ENCODE measurements at regions not wholly inside any gene's neighbourhood (a gene's known extent, or its start where the extent isn't known, plus 50 kb on each side); places are given as distances from the start of the nearest gene placed in this dataset.

- H3K36me3 ChIP-seq, result no peaks in the 10 kb centered on the region
- H3K4me1 ChIP-seq, result no peaks in the 10 kb centered on the region
- H3K27me3 ChIP-seq, result no peaks in the 10 kb centered on the region
- DNase-seq (ENCODE audit: low spot score in 2 of 2), result no peak
- H3K4me3 ChIP-seq, result no peak overlapping the region
- 89% methylated on average over 3 of the region's 3 CpGs for WGBS
- H3K27ac ChIP-seq, result peak overlapping the region; percentile 33
- no peaks in the 10 kb centered on the region for H3K9me3 ChIP-seq
- TF ChIP-seq CTCF (IDR thresholded peaks at IDR 0.05) (no peak), POLR2AphosphoS5 (IDR thresholded peaks at IDR 0.05) (no peak), EP300 (IDR thresholded peaks at IDR 0.05) (no peak), POLR2A (IDR thresholded peaks at IDR 0.05) (no peak)
Measured at GRCh38 chr15:48016865-48017264, 103.9 kb upstream of the SLC24A5 start.

- DNase-seq (ENCODE audit: low spot score in 2 of 2), result no peak
- Histone ChIP-seq H3K36me3 (no peaks in the 10 kb centered on the region), H3K4me1 (no peaks in the 10 kb centered on the region), H3K4me3 (no peak overlapping the region), H3K27me3 (no peaks in the 10 kb centered on the region), H3K9me3 (no peaks in the 10 kb centered on the region), H3K27ac (peak overlapping the region; percentile 48)
- TF ChIP-seq POLR2AphosphoS5 (IDR thresholded peaks at IDR 0.05) (peak in 1 of 3 donors; percentile 75), EP300 (IDR thresholded peaks at IDR 0.05) (no peak), CTCF (IDR thresholded peaks at IDR 0.05) (no peak)
- 54% methylated on average over 3 of the region's 3 CpGs for WGBS
Measured at GRCh38 chr15:48017747-48018146, 103.0 kb upstream of the SLC24A5 start.

GRCh38 chr15:48020166-48020565, 100.6 kb upstream of the SLC24A5 start:
- Histone ChIP-seq H3K9me3 (no peaks in the 10 kb centered on the region), H3K4me1 (no peaks in the 10 kb centered on the region), H3K27ac (no peak overlapping the region), H3K27me3 (no peaks in the 10 kb centered on the region), H3K36me3 (no peaks in the 10 kb centered on the region), H3K4me3 (no peak overlapping the region)
- DNase-seq (ENCODE audit: low spot score in 2 of 2), result no peak
- 68% methylated on average over 6 of the region's 6 CpGs for WGBS
- TF ChIP-seq CTCF (IDR thresholded peaks at IDR 0.05) (no peak), POLR2A (IDR thresholded peaks at IDR 0.05) (no peak), POLR2AphosphoS5 (IDR thresholded peaks at IDR 0.05) (no peak)

GRCh38 chr15:48021336-48022086, 99.3 kb upstream of the SLC24A5 start:
- 80% methylated on average over 6 of the region's 6 CpGs for WGBS

GRCh38 chr15:48025118-48025517, 95.7 kb upstream of the SLC24A5 start:
- Histone ChIP-seq H3K4me3 (no peak overlapping the region), H3K27me3 (no peaks in the 10 kb centered on the region), H3K9me3 (no peaks in the 10 kb centered on the region), H3K27ac (no peak overlapping the region), H3K4me1 (no peaks in the 10 kb centered on the region), H3K36me3 (no peaks in the 10 kb centered on the region)
- TF ChIP-seq CTCF (IDR thresholded peaks at IDR 0.05), result no peak
- TF ChIP-seq EP300 (IDR thresholded peaks at IDR 0.05), result no peak
- no peak for TF ChIP-seq POLR2A (IDR thresholded peaks at IDR 0.05)
- no peak for TF ChIP-seq POLR2AphosphoS5 (IDR thresholded peaks at IDR 0.05)
- DNase-seq (ENCODE audit: low spot score in 2 of 2), result no peak
- 76% methylated on average over 1 of the region's 1 CpG for WGBS

More at GRCh38 chr15:48021336-48022086, 99.3 kb upstream of the SLC24A5 start:
- Histone ChIP-seq H3K4me1 (no peaks in the 10 kb centered on the region), H3K27ac (no peak overlapping the region), H3K9me3 (no peaks in the 10 kb centered on the region), H3K36me3 (no peaks in the 10 kb centered on the region), H3K27me3 (no peaks in the 10 kb centered on the region), H3K4me3 (no peak overlapping the region)
- TF ChIP-seq CTCF (IDR thresholded peaks at IDR 0.05) (no peak), EP300 (IDR thresholded peaks at IDR 0.05) (no peak), POLR2AphosphoS5 (IDR thresholded peaks at IDR 0.05) (no peak), POLR2A (IDR thresholded peaks at IDR 0.05) (no peak)
- DNase-seq (ENCODE audit: low spot score in 2 of 2), result no peak

Measured in suprapubic skin (tissue), 4 donors.